WTC11 (cell line): ENCODE measurements at regions not wholly inside any gene's neighbourhood (a gene's known extent, or its start where the extent isn't known, plus 50 kb on each side); places are given as distances from the start of the nearest gene placed in this dataset.

Experiments
- ATAC-seq: fragments of 200-7000 bp; cut with Tn5 transposase; 2 replicates; pipeline ENCODE4 v1.10.0; 2021; ENCODE audit warnings: mild to moderate bottlenecking, moderate library complexity
- CTCF ChIA-PET: fragments of 300-600 bp; sonication (Branson Sonifier 250); formaldehyde crosslinking; loops from one replicate; lab custom pipeline; 2021; ENCODE audit warnings: antibody characterized with exemption; lab: Charles Lee
- POLR2A ChIA-PET: fragments of 350-600 bp; sonication (Branson Sonifier 250); formaldehyde crosslinking; loops from one replicate; lab custom pipeline; 2021; ENCODE audit warnings: antibody characterized with exemption; lab: Charles Lee
- DNase-seq: peaks from one replicate; pipeline ENCODE4 v3.0.0; 2021; ENCODE audit warnings: low spot score
- H3K27ac Mint-ChIP-seq: 2 replicates; pipeline ENCODE4 v1.8.0; 2021; ENCODE audit warnings: mixed read lengths
- H3K27me3 Mint-ChIP-seq: 2 replicates; pipeline ENCODE4 v1.8.0; 2021; ENCODE audit warnings: low read depth, mild to moderate bottlenecking, moderate library complexity, mixed read lengths
- H3K36me3 Mint-ChIP-seq: 2 replicates; pipeline ENCODE4 v1.8.0; 2021; ENCODE audit warnings: mixed read lengths
- H3K4me1 Mint-ChIP-seq: 2 replicates; pipeline ENCODE4 v1.8.0; 2022; ENCODE audit warnings: mixed read lengths
- H3K4me3 Mint-ChIP-seq: 2 replicates; pipeline ENCODE4 v1.8.0; 2021; ENCODE audit warnings: mild to moderate bottlenecking, moderate library complexity, mixed read lengths
- H3K9me3 Mint-ChIP-seq: 2 replicates; pipeline ENCODE4 v1.8.0; 2021; ENCODE audit warnings: mixed read lengths
- ATF3 ChIP-seq: sonication (generic); formaldehyde crosslinking; conservative IDR thresholded peaks from 2 replicates; pipeline ENCODE4 v1.8.1; 2022; ENCODE audit warnings: mild to moderate bottlenecking, missing genetic modification reagents
- CDX4 ChIP-seq: fragments of 250-450 bp; sonication (Bioruptor Pico); IDR thresholded peaks from 2 replicates; pipeline ENCODE4 v1.9.0; 2021; ENCODE audit warnings: moderate library complexity, mild to moderate bottlenecking, inconsistent platforms, borderline replicate concordance
- CREM ChIP-seq: sonication (generic); formaldehyde crosslinking; IDR thresholded peaks from 2 replicates; pipeline ENCODE4 v1.8.1; 2022; ENCODE audit warnings: mild to moderate bottlenecking, missing genetic modification reagents, moderate library complexity
- ESRRA ChIP-seq: sonication (generic); formaldehyde crosslinking; IDR thresholded peaks from 2 replicates; pipeline ENCODE4 v1.8.1; 2022; ENCODE audit warnings: mild to moderate bottlenecking, missing genetic modification reagents, borderline replicate concordance
- FOXJ3 ChIP-seq: sonication (generic); formaldehyde crosslinking; IDR thresholded peaks from 2 replicates; pipeline ENCODE4 v1.9.0; 2021; ENCODE audit warnings: missing genetic modification reagents, mild to moderate bottlenecking, borderline replicate concordance
- FOXP4 ChIP-seq: sonication (generic); formaldehyde crosslinking; IDR thresholded peaks from 2 replicates; pipeline ENCODE4 v1.8.0; 2022; ENCODE audit warnings: mild to moderate bottlenecking, missing genetic modification reagents
- NR2C2 ChIP-seq: sonication (generic); formaldehyde crosslinking; IDR thresholded peaks from 2 replicates; pipeline ENCODE4 v1.8.0; 2022; ENCODE audit warnings: mild to moderate bottlenecking, missing genetic modification reagents
- SMAD4 ChIP-seq: sonication (generic); formaldehyde crosslinking; IDR thresholded peaks from 2 replicates; pipeline ENCODE4 v1.8.0; 2022; ENCODE audit warnings: mild to moderate bottlenecking, missing genetic modification reagents
- SP1 ChIP-seq: sonication (generic); formaldehyde crosslinking; conservative IDR thresholded peaks from 2 replicates; pipeline ENCODE4 v1.8.1; 2022; ENCODE audit warnings: missing genetic modification reagents
- TCF7 ChIP-seq: sonication (generic); formaldehyde crosslinking; IDR thresholded peaks from 2 replicates; pipeline ENCODE4 v1.8.0; 2022; ENCODE audit warnings: mild to moderate bottlenecking, low read depth, missing genetic modification reagents, moderate library complexity
- TEAD1 ChIP-seq: sonication (generic); formaldehyde crosslinking; IDR thresholded peaks from 2 replicates; pipeline ENCODE4 v1.8.0; 2022; ENCODE audit warnings: mild to moderate bottlenecking, missing genetic modification reagents
- TP53 ChIP-seq: sonication (generic); formaldehyde crosslinking; IDR thresholded peaks from 2 replicates; pipeline ENCODE4 v1.8.1; 2023; ENCODE audit warnings: mild to moderate bottlenecking, missing genetic modification reagents
- ZNF317 ChIP-seq: sonication (generic); formaldehyde crosslinking; IDR thresholded peaks from 2 replicates; pipeline ENCODE4 v1.8.1; 2023; ENCODE audit warnings: low read depth, mild to moderate bottlenecking, moderate library complexity, missing genetic modification reagents, borderline replicate concordance
- ZNF425 ChIP-seq: fragments of 250-450 bp; sonication (Bioruptor Pico); conservative IDR thresholded peaks from 2 replicates; pipeline ENCODE4 v1.9.0; 2021; ENCODE audit warnings: mild to moderate bottlenecking
- ZNF671 ChIP-seq: fragments of 250-450 bp; sonication (Bioruptor Pico); IDR thresholded peaks from 2 replicates; pipeline ENCODE4 v1.8.0; 2021; ENCODE audit warnings: mild to moderate bottlenecking
- TF ChIP-seq, protein P1 (sequence below): sonication (generic); formaldehyde crosslinking; IDR thresholded peaks from 2 replicates; pipeline ENCODE4 v1.8.0; 2022; ENCODE audit warnings: mild to moderate bottlenecking, missing genetic modification reagents
- TF ChIP-seq, protein P2 (sequence below): sonication (generic); formaldehyde crosslinking; IDR thresholded peaks from 2 replicates; pipeline ENCODE4 v1.8.1; 2022; ENCODE audit warnings: low read depth, mild to moderate bottlenecking, moderate library complexity, missing genetic modification reagents, borderline replicate concordance

GRCh38 chr9:129500863-129501770, 119.8 kb downstream of the C9orf50 start:
- Mint-ChIP-seq H3K36me3 (no peaks in the 10 kb centered on the region), H3K27me3 (peaks cover 22% of the 10 kb centered on the region), H3K27ac (peak overlapping the region; percentile 23; the same call in 1 of the 2 replicates), H3K4me3 (no peak overlapping the region), H3K4me1 (peaks cover 43% of the 10 kb centered on the region)
- POLR2A ChIA-PET = interaction anchor here (1.0 kb wide), 1 partner anchor 167 kb away, joined by 3 read pairs; no protein-coding TSS in a partner anchor
- DNase-seq = no peak
- CTCF ChIA-PET = interaction anchor here (0.7 to 2.0 kb wide), 10 partner anchors 20 to 369 kb away, joined by 3 to 9 read pairs (median 4); no protein-coding TSS in a partner anchor
- no peak for ATAC-seq
- TF ChIP-seq TP53 (CRISPR knock-in tag) (no peak), SP1 (CRISPR knock-in tag) (no peak), ZNF671 (no peak), FOXP4 (CRISPR knock-in tag) (no peak), ZNF317 (no peak), ESRRA (CRISPR knock-in tag) (no peak), NR2C2 (CRISPR knock-in tag) (no peak), CREM (CRISPR knock-in tag) (no peak), TCF7 (CRISPR knock-in tag) (no peak), CDX4 (CRISPR knock-in tag) (no peak), FOXJ3 (CRISPR knock-in tag) (no peak), TEAD1 (no peak), ATF3 (CRISPR knock-in tag) (no peak), ZNF425 (CRISPR knock-in tag) (no peak), SMAD4 (no peak)
- TF ChIP-seq, protein P1, sequence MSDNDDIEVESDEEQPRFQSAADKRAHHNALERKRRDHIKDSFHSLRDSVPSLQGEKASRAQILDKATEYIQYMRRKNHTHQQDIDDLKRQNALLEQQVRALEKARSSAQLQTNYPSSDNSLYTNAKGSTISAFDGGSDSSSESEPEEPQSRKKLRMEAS (CRISPR knock-in tag) = no peak
- TF ChIP-seq, protein P2, sequence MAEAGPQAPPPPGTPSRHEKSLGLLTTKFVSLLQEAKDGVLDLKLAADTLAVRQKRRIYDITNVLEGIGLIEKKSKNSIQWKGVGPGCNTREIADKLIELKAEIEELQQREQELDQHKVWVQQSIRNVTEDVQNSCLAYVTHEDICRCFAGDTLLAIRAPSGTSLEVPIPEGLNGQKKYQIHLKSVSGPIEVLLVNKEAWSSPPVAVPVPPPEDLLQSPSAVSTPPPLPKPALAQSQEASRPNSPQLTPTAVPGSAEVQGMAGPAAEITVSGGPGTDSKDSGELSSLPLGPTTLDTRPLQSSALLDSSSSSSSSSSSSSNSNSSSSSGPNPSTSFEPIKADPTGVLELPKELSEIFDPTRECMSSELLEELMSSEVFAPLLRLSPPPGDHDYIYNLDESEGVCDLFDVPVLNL (CRISPR knock-in tag) = no peak
- TF ChIP-seq, all 79 proteins: peak for 0
- no peaks in the 10 kb centered on the region for H3K9me3 Mint-ChIP-seq
